ENCODE measurements at regions not wholly inside any gene's neighbourhood (a gene's known extent, or its start where the extent isn't known, plus 50 kb on each side); places are given as distances from the start of the nearest gene placed in this dataset.

- TF ChIP-seq CTCF (IDR thresholded peaks at IDR 0.05; ENCODE audit: insufficient read depth, low read length, poor library complexity, severe bottlenecking), result no peak
- no peak for TF ChIP-seq EZH2phosphoT487 (conservative IDR thresholded peaks at IDR 0.05; ENCODE audit: low read length)
Observed at GRCh38 chr9:113755433-113755832, 120.7 kb upstream of the ZNF618 start.
